ENCODE measurements at regions not wholly inside any gene's neighbourhood (a gene's known extent, or its start where the extent isn't known, plus 50 kb on each side); places are given as distances from the start of the nearest gene placed in this dataset.
A peak's percentile ranks its signal among the peaks of the same experiment; 100 is the strongest.
"Not testable (repeated sequence)": the region's sequence is repeated elsewhere in the genome, so short reads cannot be mapped to it uniquely, and the experiment has no call there.

DNA sequence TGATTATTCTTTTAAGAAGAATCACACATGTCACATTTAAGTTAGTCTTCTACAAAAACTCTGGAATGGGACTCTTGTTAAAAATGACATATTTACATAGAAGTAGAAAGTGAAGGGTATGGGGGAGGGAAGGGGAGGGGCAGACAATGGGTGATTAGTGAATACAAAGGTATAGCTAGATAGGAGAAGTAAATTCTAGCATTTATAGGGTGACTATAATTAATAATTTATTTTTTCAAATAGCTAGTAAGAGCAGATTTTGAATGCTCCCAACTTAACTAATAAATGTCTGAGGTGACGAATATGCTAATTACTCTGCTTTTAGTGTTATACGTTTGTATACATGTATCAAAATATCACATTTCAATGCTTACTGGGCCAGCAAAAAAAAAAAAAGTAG lies 59.4 kb downstream of the BLTP3B start:
- Mint-ChIP-seq H3K27me3 (no peaks in the 10 kb centered on the region), H3K9me3 (peaks cover 0 to 23% (median 11%) of the 10 kb centered on the region in 9 donors), H3K4me3 (no peak overlapping the region), H3K36me3 (peaks cover 31 to 86% (median 70%) of the 10 kb centered on the region in 3 donors), H3K4me1 (no peaks in the 10 kb centered on the region), H3K27ac (no peak overlapping the region)
- POLR2A ChIA-PET, result no interaction called here
- DNase-seq (no peak), ATAC-seq (no peak)

DNA sequence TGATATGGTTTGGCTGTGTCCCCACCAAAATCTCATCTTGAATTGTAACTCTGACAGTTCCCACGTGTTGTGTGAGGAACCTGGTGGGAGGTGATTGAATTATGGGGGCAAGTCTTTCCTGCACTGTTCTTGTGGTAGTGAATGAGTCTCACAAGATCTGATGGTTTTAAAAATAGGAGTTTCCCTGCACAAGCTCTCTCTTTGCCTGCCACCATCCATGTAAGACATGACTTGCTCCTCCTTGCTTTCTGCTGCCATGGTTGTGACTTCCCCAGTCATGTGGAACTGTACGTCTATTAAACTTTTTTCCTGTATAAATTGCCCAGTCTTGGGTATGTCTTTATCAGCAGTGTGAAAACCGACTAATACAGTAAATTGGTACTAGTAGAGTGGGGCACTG lies 63.9 kb downstream of the BLTP3B start:
- H3K4me3 Mint-ChIP-seq, DNase-seq, H3K27ac Mint-ChIP-seq, POLR2A ChIA-PET, H3K4me1 Mint-ChIP-seq, H3K27me3 Mint-ChIP-seq, ATAC-seq: not testable (repeated sequence)
- peaks cover 48 to 75% (median 74%) of the 10 kb centered on the region in 3 donors for H3K36me3 Mint-ChIP-seq
- H3K9me3 Mint-ChIP-seq, result peaks cover 0 to 23% (median 11%) of the 10 kb centered on the region in 9 donors

DNA sequence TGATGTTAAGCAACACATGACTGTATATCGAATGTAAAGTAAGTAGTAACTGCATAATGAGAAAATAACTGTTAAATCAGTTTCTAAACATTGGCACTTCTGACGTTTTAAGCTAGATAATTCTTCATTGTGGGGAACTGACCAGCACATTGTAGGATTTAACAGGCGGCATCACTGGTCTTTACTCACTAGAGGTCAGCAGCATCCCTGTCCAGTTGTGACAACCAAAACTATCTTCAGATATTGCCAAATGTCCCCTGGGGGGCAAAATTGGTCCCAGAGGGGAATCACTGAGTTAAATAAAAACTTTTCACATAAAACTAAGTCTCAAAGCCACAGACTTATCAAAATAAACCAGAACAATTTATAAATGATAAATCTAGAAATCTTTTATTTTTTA lies 65.3 kb downstream of the BLTP3B start:
- H3K36me3 Mint-ChIP-seq, result peaks cover 46 to 68% (median 66%) of the 10 kb centered on the region in 3 donors
- peaks cover 0 to 23% (median 11%) of the 10 kb centered on the region in 9 donors for H3K9me3 Mint-ChIP-seq
- POLR2A ChIA-PET, result no interaction called here
- DNase-seq (no peak), ATAC-seq (no peak)
- H3K4me1 Mint-ChIP-seq, result no peaks in the 10 kb centered on the region
- no peak overlapping the region for H3K27ac Mint-ChIP-seq
- no peaks in the 10 kb centered on the region for H3K27me3 Mint-ChIP-seq
- no peak overlapping the region for H3K4me3 Mint-ChIP-seq

DNA sequence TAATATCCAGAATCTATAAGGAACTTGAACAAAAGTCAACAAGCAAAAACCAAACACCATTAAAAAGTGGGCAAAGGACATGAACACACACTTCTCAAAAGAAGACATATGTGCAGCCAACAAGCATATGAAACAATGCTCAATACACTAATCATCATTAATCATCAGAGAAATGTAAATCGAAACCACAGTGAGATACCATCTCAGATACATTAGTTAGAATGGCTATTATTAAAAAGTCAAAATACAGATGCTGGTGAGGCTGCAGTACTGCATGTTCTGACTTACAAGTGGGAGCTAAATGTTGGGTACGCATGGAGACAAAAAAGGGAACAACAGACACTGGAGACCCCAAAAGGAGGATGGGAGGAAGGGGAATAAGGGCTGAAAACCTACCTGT lies 67.1 kb downstream of the BLTP3B start:
- POLR2A ChIA-PET, result no interaction called here
- Mint-ChIP-seq H3K36me3 (peaks cover 32 to 64% (median 58%) of the 10 kb centered on the region in 3 donors), H3K4me3 (no peak overlapping the region), H3K27me3 (no peaks in the 10 kb centered on the region), H3K9me3 (peaks cover 0 to 13% (median 5%) of the 10 kb centered on the region in 9 donors), H3K4me1 (peaks cover 0 to 1% (median 0%) of the 10 kb centered on the region in 4 donors), H3K27ac (no peak overlapping the region)
- ATAC-seq (no peak), DNase-seq (no peak)

DNA sequence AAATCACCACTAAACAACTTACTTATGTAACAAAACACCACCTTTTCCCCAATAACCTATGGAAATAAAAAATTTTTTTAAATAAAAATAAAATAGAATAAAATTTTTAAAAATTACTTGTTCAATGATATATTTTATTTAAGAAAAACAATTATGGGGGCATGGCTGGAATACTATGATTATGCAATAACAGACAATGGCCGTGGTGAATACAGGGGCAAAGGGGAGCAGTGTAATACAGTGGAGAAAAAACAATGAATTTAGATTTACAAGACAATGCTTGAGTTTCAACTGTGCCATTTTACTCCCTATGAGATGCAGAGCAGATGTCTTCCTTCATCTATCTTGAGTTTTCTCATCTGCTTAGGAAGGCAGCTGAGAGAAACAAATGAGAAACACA lies 72.9 kb downstream of the BLTP3B start:
- Mint-ChIP-seq H3K4me3 (no peak overlapping the region), H3K4me1 (peaks cover 0 to 1% (median 0%) of the 10 kb centered on the region in 4 donors), H3K27me3 (no peaks in the 10 kb centered on the region), H3K9me3 (peaks cover 11 to 42% (median 28%) of the 10 kb centered on the region in 9 donors), H3K36me3 (peaks cover 54 to 76% (median 63%) of the 10 kb centered on the region in 3 donors), H3K27ac (peak overlapping the region in 1 of 10 donors; percentile 60)
- DNase-seq (no peak), ATAC-seq (no peak)
- POLR2A ChIA-PET, result no interaction called here

DNA sequence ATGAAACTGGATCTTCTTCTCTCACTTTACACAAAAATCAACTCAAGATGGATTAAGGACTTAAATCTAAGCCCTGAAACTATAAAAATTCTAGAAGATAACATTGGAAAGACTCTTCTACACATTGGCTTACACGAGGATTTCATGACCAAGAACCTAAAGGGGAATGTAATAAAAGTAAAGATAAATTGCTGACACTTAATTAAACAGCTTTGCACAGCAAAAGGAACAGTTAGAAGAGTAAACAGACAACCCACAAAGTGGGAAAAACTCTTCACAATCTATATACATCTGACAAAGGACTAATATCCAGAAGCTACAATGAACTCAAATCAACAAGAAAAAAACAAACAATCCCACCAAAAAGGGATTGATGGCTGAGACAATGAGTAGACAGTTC lies 74.4 kb downstream of the BLTP3B start:
- DNase-seq (no peak), ATAC-seq (no peak)
- H3K9me3 Mint-ChIP-seq, result peaks cover 11 to 53% (median 33%) of the 10 kb centered on the region in 9 donors
- POLR2A ChIA-PET, result interaction anchor here (0.6 kb wide), 1 partner anchor 168 kb away, joined by 3 read pairs; no protein-coding TSS in a partner anchor
- no peaks in the 10 kb centered on the region for H3K27me3 Mint-ChIP-seq
- no peak overlapping the region for H3K4me3 Mint-ChIP-seq
- H3K27ac Mint-ChIP-seq, result peak overlapping the region in 1 of 10 donors; percentile 1
- peaks cover 57 to 83% (median 72%) of the 10 kb centered on the region in 3 donors for H3K36me3 Mint-ChIP-seq
- H3K4me1 Mint-ChIP-seq, result peaks cover 0 to 1% (median 0%) of the 10 kb centered on the region in 4 donors

DNA sequence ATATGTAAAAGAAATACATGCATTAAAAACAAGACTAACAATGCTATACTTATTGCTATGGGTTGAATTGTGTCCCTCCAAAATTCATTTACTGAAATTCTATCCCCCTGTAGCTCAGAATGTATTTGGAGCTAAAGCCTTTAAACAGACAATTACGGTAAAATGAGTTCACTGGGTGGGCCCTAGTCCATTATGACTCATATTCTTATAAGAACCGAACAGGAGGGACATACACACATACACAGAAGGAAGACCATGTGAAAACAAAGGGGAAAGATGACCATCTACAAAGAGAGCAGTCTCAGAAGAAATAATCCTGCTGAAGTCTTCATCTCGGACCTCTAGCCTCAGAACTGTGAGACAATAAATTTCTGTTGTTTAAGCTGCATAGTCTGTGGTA lies 77.1 kb upstream of the ANKS1B start:
- Mint-ChIP-seq H3K27ac (no peak overlapping the region), H3K9me3 (peaks cover 0 to 31% (median 14%) of the 10 kb centered on the region in 9 donors), H3K4me3 (no peak overlapping the region), H3K4me1 (no peaks in the 10 kb centered on the region), H3K36me3 (peaks cover 34 to 84% (median 68%) of the 10 kb centered on the region in 3 donors), H3K27me3 (no peaks in the 10 kb centered on the region)
- DNase-seq, result no peak
- POLR2A ChIA-PET, result no interaction called here
- ATAC-seq, result no peak

DNA sequence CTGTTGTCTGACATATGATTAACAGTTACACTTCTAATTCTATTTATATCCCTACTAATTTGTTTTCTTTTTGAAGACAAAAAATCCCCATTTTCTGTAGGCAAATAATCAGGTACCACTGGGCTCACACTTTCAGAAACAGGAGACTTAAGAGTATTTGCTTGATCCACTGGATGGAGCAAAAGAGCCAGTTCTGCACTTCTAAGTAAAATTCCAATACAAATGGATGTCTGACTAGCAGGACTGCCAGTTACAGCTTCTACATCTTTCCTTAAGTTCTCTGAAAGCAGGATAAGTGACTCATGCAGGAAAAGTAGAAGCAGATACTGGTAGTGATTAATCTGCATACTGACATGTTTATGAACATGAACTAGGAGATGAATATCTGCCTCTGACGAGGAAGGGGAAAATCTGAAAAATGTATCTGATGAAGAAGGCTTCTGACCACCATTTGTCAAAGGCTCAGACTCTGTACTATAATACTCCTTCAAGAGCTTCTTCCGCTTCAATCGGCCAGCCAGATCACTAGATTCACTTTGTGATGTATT lies 73.8 kb upstream of the ANKS1B start:
- no peak overlapping the region for H3K4me3 Mint-ChIP-seq
- no peaks in the 10 kb centered on the region for H3K27me3 Mint-ChIP-seq
- no peak for ATAC-seq
- peaks cover 10 to 79% (median 48%) of the 10 kb centered on the region in 3 donors for H3K36me3 Mint-ChIP-seq
- no peak for DNase-seq
- POLR2A ChIA-PET, result no interaction called here
- H3K4me1 Mint-ChIP-seq, result no peaks in the 10 kb centered on the region
- peaks cover 0 to 3% (median 0%) of the 10 kb centered on the region in 9 donors for H3K9me3 Mint-ChIP-seq
- no peak overlapping the region for H3K27ac Mint-ChIP-seq

DNA sequence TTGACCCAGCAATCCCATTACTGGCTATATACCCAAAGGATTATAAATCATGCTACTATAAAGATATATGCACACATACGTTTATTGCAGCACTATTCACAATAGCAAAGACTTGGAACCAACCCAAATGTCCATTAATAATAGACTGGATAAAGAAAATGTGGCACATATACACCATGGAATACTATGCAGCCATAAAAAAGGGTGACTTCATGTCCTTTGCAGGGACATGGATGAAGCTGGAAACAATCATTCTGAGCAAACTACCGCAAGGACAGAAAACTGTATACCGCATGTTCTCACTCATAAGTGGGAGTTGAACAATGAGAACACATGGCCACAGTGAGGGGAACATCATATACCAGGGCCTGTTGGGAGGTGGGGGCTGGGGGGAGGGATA lies 61.5 kb upstream of the ANKS1B start:
- DNase-seq, H3K9me3 Mint-ChIP-seq, H3K27ac Mint-ChIP-seq, H3K27me3 Mint-ChIP-seq, ATAC-seq, H3K4me3 Mint-ChIP-seq, H3K4me1 Mint-ChIP-seq, POLR2A ChIA-PET: not testable (repeated sequence)
- peaks cover 31 to 94% (median 80%) of the 10 kb centered on the region in 3 donors for H3K36me3 Mint-ChIP-seq

DNA sequence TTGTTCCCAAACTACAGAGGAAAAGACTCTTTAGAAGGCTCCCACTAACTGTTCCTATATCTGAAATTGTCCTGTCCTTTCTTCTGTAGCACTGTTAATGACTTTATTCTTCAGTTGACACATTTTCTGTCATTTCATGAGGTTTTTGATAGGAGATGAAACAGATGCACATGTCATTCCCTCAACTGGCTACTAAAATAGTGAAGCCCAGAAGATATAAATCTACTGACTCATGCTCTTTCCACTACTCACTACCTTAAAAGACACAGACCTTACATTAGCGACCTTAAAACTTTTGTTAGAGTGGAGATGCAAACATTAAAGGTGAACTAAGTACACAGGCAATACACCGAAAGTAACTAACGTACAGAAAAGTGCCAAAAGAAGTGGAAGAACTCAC lies 59.5 kb upstream of the ANKS1B start:
- peaks cover 0 to 3% (median 0%) of the 10 kb centered on the region in 9 donors for H3K9me3 Mint-ChIP-seq

DNA sequence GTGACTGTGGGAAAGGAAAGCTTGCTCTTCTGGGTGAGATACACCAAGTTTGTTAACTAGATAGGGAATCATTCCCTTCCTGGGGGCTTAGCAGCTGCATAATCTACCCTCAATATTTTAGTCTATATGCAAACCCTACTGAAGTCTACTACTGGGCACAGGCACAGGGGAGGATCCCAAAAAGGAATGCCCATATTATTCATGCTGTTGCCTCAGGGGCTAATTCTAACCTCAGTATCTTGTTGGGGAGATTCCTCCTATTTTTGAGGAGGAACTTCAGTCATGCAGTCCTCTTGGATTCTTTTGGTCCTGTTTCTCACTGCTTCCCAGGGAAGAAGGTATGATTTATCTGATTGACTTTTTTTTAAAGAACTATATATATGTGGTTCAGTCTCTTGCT lies 58.9 kb upstream of the ANKS1B start:
- H3K27me3 Mint-ChIP-seq, result no peaks in the 10 kb centered on the region
- H3K9me3 Mint-ChIP-seq, result peaks cover 0 to 3% (median 0%) of the 10 kb centered on the region in 9 donors
- DNase-seq, result no peak
- POLR2A ChIA-PET, result no interaction called here
- no peak overlapping the region for H3K27ac Mint-ChIP-seq
- no peak overlapping the region for H3K4me3 Mint-ChIP-seq
- peaks cover 21 to 84% (median 74%) of the 10 kb centered on the region in 3 donors for H3K36me3 Mint-ChIP-seq
- peaks cover 0 to 2% (median 0%) of the 10 kb centered on the region in 4 donors for H3K4me1 Mint-ChIP-seq
- no peak for ATAC-seq

More for the DNA sequence above, 59.5 kb upstream of the ANKS1B start:
- peaks cover 0 to 2% (median 0%) of the 10 kb centered on the region in 4 donors for H3K4me1 Mint-ChIP-seq
- no peak overlapping the region for H3K4me3 Mint-ChIP-seq
- no peak for ATAC-seq
- H3K27me3 Mint-ChIP-seq, result no peaks in the 10 kb centered on the region
- no peak overlapping the region for H3K27ac Mint-ChIP-seq
- peaks cover 26 to 84% (median 74%) of the 10 kb centered on the region in 3 donors for H3K36me3 Mint-ChIP-seq
- POLR2A ChIA-PET, result no interaction called here
- DNase-seq, result no peak

Measured in naive thymus-derived CD8-positive, alpha-beta T cell (primary cell).